ENCODE measurements at regions not wholly inside any gene's neighbourhood (a gene's known extent, or its start where the extent isn't known, plus 50 kb on each side); places are given as distances from the start of the nearest gene placed in this dataset.

GRCh38 chr7:110084181-110084807 is 1006.6 kb upstream of the LRRN3 start:
- no peak for DNase-seq

DNA sequence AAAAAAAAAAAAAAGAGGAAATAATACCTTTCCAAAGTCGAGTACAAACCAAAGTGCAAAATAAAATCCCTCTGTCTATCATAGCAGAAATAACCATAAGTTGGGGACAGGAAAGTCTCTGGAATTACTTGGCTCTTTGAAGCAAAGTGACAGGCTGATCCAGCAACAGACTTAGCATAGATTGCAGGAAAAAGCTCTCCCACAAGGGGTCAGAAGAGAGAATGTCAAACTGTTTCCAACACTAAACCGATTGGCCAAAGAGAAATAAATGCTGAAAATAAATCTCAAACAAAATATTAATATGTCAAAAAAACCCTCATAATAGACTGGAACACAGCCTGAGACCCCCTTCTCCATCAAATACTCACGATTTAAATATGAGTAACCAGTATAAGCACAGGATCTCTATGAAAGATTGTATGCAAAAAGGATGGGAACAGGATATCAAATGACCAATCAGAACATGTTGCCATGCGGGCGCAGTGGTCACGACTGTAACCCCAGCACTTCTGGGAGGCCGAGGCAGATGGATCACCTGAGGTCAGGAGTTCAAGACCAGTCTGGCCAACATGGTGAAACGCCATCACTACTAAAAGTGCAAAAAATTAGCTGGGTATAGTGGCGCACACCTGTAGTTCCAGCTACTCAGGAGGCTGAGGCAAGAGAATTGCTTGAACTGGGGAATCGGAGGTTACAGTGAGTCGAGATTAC is 1000.7 kb upstream of the LRRN3 start:
- DNase-seq = no peak

DNA sequence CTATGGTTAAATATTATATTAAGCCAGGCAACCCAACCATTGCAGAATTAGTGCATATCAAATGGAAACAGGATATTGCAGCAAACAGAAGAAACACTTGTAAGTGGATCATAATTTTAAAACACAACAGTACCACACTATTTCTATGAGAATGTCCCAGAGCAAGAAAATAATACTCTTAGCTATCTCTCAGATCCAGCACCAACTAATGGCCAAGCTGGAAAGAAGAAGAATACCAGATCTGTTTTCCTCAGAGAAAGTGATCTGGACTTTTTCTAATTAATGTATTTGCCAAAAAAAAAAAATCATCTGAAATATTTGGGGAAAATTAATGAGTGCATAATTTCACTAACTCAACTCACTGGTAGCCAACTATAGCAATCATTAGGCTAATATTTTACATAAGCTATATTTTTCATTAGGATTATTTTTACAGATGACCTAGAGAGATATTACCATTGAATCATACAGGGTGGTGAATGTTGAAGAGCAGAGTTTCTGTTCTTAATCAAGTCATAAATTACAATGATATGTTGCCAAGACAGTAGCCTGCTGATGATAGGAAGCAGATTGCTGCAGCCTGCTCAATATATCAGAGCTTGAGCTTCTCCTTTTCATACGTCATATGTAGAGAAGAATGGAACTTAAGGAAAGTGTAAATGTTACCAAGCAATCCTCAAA is 995.4 kb upstream of the LRRN3 start:
- DNase-seq = no peak

DNA sequence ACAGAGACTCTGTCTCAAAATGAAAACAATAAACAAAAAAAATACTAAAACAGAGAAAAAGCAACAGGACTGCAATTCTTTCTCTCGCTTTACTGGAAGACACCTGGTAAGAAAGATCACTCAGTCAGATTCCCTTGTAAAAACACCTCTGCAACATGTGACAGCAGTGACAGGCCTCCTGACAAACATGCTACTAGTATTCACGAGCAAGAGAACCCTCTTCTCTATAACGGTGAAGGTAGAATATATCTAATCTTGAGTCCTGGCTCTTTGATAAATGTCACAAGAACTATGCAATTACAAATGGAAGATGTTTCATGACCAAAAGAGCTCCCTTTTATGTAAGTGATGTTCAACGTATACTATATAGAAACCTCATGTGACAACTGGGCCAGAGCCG is 986.7 kb upstream of the LRRN3 start:
- no peak for DNase-seq

- peak; percentile 85 for DNase-seq
Measured at GRCh38 chr7:110105307-110105706, 985.6 kb upstream of the LRRN3 start.

GRCh38 chr7:110105840-110106239 is 985.1 kb upstream of the LRRN3 start:
- DNase-seq = no peak

- DNase-seq = no peak
Measured at GRCh38 chr7:110119883-110120581, 970.9 kb upstream of the LRRN3 start.

DNA sequence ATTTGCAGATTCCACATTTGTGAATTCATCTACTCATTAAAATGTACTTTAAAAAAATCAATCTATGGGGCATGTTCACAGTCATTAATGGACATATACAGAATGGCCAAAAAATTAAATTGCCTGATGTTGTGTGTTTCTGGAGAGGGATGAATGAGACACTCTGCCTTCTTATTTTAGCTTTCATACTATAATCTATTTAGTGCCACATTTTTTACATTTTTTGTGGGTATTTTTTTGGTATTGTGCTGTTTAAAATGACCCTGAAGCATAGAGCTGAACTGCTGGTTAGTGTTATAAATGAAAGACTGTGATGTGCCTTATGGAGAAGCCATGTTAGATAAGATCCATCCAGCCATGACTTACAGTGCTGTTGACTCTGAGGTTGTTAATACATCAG is 961.8 kb upstream of the LRRN3 start:
- no peak for DNase-seq

DNA sequence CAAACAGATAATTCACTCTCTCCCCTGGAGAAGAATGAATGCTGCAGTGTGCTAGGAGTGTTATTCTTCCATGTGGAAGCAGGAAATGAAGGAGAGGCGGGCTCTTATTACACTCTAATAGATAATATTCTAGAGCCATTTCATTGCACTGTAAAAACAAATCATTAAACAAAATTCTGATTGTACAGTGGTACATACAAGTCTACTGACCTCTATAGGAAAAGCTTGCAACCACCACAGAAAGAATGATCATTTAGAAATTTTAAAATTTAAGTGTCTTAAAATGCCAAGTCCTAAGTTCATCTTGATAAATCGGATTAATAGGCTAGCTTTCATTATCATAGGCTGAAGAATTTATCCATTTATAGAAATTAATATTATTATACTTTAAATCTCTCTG is 960.3 kb upstream of the LRRN3 start:
- DNase-seq = peak; percentile 75

DNA sequence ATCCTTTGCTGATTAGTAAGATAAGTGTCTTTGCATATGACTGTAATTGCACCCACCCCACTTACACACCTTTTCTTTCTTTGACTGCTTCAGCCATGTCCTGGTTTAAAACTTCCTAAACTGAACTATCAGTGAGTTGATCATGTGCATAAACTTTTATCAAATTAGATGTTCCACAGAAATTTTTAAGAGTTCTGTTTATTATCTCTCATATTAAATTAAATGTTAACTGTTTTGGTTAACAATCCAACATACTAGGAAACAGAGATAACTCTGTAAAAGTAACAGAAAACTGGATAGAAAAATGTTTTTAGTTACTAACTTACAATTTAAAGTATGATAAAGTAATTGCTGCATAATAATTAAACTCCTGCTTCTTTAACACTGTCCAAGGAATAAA is 959.6 kb upstream of the LRRN3 start:
- DNase-seq = no peak

DNA sequence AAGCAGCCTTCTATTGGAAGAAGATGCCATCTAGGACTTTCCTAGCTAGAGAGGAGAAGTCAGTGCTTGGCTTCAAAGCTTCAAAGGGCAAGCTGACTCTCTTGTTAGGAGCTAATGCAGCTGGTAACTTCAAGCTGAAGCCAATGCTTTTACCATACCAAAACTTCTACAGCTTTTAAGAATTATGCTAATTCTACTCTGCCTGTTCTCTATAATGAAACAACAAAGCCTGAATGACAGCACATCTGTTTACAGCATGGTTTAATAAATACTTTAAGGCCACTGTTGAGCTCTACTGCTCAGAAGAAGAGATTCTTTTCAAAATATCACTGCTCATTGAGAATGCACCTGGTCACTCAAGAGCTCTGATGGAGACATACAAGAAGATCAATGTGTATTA is 951.9 kb upstream of the LRRN3 start:
- DNase-seq = no peak

DNA sequence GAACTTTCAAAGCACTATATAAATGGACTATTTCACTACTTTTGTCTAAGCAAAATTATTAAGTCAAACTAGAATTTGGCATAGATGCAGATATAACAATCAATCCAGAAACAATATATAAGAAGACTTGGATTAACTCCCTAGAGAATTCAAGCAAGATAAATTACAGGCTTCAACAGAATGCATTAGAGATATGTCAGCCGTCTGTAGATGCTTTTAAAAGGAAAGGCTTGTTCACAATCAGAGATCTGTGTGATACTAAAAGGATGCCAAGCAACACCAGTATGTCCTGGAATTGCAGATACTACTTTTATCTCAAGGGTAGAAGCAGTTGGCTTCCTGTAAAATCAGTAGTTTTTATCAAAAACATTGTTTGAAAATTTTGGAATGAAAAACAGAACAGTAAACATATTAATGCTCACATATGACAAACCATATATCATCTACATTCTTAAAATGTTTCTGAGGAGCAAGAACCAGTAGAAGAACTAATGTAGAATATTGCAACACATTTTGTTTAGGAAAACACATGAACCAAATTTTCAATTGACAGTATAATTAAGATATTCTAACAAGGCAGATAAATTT is 947.9 kb upstream of the LRRN3 start:
- DNase-seq = no peak

GRCh38 chr7:110144599-110144998 is 946.3 kb upstream of the LRRN3 start:
- DNase-seq = no peak

DNA sequence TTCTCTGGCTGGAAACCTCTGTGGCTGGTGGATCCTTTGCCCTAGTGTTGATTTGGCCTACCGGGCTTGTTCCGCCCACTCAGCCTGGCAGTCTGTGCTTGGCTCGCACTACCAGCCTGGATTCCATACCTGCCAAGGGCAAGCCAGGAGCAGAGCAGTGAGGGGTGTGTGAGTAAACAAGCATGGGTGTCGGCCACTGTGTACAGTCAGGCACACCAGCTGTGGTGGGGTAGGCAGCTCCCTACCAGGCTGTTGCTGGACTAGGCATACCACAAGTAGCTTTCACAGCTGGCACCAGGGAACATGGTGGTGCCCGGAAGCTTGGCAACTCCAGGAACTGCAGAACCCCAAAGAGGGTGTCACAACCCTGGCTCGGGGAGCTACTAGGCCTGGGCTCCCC is 942.9 kb upstream of the LRRN3 start:
- no peak for DNase-seq

DNA sequence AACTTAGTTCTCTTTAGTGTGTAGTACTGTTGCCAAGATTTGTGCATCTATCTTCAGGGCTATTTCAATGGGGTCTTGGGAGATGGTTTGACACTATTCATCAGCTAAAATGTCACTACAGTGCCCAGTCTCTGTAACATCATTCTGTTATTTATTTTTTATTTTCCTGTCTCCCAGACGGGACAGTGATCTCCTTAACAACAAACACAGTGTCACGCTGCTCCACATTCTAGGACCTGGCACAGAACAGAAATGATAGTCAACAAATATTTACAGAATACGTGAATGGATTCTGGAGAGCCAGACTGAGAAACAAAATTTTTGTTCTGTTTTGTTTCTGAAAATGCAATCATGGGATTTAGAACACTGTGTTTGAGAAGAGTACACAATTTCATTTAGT is 937.7 kb upstream of the LRRN3 start:
- no peak for DNase-seq

- DNase-seq = no peak
Measured at GRCh38 chr7:110156511-110156910, 934.4 kb upstream of the LRRN3 start.

GRCh38 chr7:110157631-110158362 is 933.1 kb upstream of the LRRN3 start:
- no peak for DNase-seq

GRCh38 chr7:110168010-110168409 is 922.9 kb upstream of the LRRN3 start:
- DNase-seq = no peak

GRCh38 chr7:110170841-110171240 is 920.1 kb upstream of the LRRN3 start:
- peak; percentile 24 for DNase-seq

GRCh38 chr7:110177463-110177862 is 913.5 kb upstream of the LRRN3 start:
- no peak for DNase-seq

DNA sequence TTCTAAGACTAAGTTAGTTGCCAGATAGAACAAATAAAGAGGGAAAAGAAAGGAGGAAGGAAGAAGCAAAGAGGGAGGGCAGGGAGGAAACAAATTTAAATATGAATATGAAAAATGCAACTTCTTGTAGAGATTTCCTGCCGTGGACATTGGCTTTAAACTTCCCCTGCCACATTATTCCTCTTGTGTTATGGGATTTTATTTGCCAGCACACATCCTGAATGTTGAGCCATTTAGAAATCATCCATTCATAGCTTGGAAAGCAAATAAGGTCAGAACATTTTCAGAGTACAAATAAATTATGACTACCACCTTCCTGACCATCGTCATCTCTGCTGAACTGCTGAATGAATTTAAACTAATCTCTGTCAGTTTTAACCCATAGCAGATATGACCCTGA is 911.9 kb upstream of the LRRN3 start:
- DNase-seq = no peak

DNA sequence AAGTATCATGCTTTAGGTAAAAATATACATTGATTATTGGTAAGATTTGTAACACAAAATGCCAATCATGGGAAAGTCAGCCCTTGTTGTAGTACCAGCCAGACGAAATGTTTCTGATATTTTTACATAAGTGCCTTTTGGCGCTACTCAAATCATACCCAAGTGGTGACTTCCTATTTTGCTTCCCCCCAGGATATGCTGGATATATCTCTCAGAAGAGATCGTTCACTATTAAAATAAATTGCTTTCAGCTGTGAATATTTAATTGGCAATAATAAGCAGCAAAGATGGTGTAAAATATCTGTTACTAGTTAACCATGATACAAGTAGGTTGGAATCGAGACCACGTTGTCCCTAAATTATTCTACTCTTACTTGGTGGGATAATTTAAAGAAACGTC is 909.2 kb upstream of the LRRN3 start:
- no peak for DNase-seq

- no peak for DNase-seq
Measured at GRCh38 chr7:110186334-110186733, 904.6 kb upstream of the LRRN3 start.
